ENCODE measurements at regions not wholly inside any gene's neighbourhood (a gene's known extent, or its start where the extent isn't known, plus 50 kb on each side); places are given as distances from the start of the nearest gene placed in this dataset.
"Not testable (repeated sequence)": the region's sequence is repeated elsewhere in the genome, so short reads cannot be mapped to it uniquely, and the experiment has no call there.

GRCh38 chr5:14996997-14997396 is 125.4 kb upstream of the ANKH start:
- Histone ChIP-seq H3K36me3 (ENCODE audit: low read depth, missing control alignments) (no peaks in the 10 kb centered on the region), H3K4me1 (no peaks in the 10 kb centered on the region), H3K27me3 (no peaks in the 10 kb centered on the region), H3K27ac (no peak overlapping the region), H3K4me3 (no peak overlapping the region), H3K9me3 (no peaks in the 10 kb centered on the region)
- no peak for TF ChIP-seq POLR2A (IDR thresholded peaks at IDR 0.05)
- TF ChIP-seq, protein P1, sequence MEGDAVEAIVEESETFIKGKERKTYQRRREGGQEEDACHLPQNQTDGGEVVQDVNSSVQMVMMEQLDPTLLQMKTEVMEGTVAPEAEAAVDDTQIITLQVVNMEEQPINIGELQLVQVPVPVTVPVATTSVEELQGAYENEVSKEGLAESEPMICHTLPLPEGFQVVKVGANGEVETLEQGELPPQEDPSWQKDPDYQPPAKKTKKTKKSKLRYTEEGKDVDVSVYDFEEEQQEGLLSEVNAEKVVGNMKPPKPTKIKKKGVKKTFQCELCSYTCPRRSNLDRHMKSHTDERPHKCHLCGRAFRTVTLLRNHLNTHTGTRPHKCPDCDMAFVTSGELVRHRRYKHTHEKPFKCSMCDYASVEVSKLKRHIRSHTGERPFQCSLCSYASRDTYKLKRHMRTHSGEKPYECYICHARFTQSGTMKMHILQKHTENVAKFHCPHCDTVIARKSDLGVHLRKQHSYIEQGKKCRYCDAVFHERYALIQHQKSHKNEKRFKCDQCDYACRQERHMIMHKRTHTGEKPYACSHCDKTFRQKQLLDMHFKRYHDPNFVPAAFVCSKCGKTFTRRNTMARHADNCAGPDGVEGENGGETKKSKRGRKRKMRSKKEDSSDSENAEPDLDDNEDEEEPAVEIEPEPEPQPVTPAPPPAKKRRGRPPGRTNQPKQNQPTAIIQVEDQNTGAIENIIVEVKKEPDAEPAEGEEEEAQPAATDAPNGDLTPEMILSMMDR (IDR thresholded peaks at IDR 0.05): no peak
- no peak for DNase-seq
- intact Hi-C loops (cut with DNase I; ENCODE audit: low total_unique reads): no loop called here
- WGBS, 2 donors: 74 to 89% methylated on average over 3 of the region's 3 CpGs

GRCh38 chr5:14995229-14995628 is 123.7 kb upstream of the ANKH start:
- intact Hi-C loops (cut with DNase I; ENCODE audit: low total_unique reads): no loop called here
- Histone ChIP-seq H3K27ac (no peak overlapping the region), H3K36me3 (ENCODE audit: low read depth, missing control alignments) (no peaks in the 10 kb centered on the region), H3K27me3 (no peaks in the 10 kb centered on the region), H3K4me3 (no peak overlapping the region), H3K4me1 (no peaks in the 10 kb centered on the region), H3K9me3 (no peaks in the 10 kb centered on the region)
- no peak for DNase-seq
- 55 to 71% methylated on average over 4 of the region's 4 CpGs for WGBS, 2 donors
- no peak for TF ChIP-seq POLR2A (IDR thresholded peaks at IDR 0.05)
- TF ChIP-seq, protein P1 (IDR thresholded peaks at IDR 0.05): no peak

DNA sequence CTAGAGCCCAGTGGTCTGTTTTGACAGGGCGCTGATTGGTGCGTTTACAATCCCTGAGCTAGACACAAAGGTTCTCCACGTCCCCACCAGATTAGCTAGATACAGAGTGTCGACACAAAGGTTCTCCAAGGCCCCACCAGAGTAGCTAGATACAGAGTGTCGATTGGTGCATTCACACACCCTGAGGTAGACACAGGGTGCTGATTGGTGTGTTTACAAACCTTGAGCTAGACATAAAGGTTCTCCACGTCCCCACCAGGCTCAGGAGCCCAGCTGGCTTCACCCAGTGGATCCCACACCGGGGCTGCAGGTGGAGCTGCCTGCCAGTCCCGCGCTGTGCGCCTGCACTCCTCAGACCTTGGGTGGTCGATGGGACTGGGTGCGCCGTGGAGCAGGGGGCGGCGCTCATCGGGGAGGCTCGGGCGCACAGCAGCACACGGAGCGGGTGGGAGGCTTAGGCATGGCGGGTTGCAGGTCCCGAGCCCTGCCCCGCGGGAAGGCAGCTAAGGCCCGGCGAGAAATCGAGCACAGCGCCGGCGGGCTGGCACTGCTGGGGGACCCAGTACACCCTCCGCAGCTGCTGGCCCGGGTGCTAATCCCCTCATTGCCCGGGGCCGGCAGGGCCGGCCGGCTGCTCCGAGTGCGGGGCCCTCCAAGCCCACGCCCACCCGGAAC is 122.0 kb upstream of the ANKH start:
- H3K27ac ChIP-seq; DNase-seq; H3K4me1 ChIP-seq; H3K36me3 ChIP-seq (ENCODE audit: low read depth, missing control alignments); intact Hi-C loops (cut with DNase I; ENCODE audit: low total_unique reads); H3K27me3 ChIP-seq; H3K9me3 ChIP-seq: not testable (repeated sequence)
- H3K4me3 ChIP-seq: peak overlapping the region; percentile 36 to 38
- WGBS, 2 donors: 77 to 80% methylated on average over 12 to 34 of the region's 40 CpGs

DNA sequence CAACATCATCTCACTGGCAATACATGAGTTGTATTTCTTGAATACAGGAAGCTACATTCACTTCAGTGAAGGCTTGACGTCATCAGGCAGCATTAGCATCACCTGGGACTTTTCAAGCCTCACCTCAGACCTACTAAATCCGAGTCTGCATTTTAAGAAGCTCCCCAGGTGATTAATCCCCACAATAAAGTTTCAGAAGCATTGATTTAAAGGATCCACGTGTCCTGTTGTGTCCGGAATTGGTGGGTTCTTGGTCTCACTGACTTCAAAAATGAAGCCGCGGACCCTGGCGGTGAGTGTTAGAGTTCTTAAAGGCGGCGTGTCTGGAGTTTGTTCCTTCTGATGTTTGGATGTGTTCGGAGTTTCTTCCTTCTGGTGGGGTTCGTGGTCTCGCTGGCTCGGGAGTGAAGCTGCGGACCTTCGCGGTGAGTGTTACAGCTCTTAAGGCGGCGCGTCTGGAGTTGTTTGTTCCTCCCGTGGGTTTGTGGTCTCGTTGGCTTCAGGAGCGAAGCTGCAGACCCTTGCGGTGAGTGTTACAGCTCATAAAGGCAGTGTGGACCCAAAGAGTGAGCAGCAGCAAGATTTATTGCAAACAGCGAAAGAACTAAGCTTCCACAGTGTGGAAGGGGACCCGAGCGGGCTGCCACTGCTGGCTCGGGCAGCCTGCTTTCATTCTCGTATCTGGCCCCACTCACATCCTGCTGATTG is 121.3 kb upstream of the ANKH start:
- WGBS, 2 donors: 68% methylated on average over 17 to 28 of the region's 28 CpGs
- intact Hi-C loops (cut with DNase I; ENCODE audit: low total_unique reads); DNase-seq; H3K4me1 ChIP-seq; H3K27me3 ChIP-seq; H3K27ac ChIP-seq; H3K9me3 ChIP-seq; H3K36me3 ChIP-seq (ENCODE audit: low read depth, missing control alignments): not testable (repeated sequence)
- peak overlapping the region; percentile 36 to 38 for H3K4me3 ChIP-seq

- Histone ChIP-seq H3K27me3 (no peaks in the 10 kb centered on the region), H3K36me3 (ENCODE audit: low read depth, missing control alignments) (no peaks in the 10 kb centered on the region), H3K4me3 (no peak overlapping the region), H3K9me3 (no peaks in the 10 kb centered on the region), H3K4me1 (no peaks in the 10 kb centered on the region), H3K27ac (no peak overlapping the region)
- no peak for TF ChIP-seq POLR2A (IDR thresholded peaks at IDR 0.05)
- TF ChIP-seq, protein P1 (IDR thresholded peaks at IDR 0.05): no peak
- WGBS, 2 donors: 93 to 99% methylated on average over 5 of the region's 5 CpGs
- no peak for DNase-seq
- intact Hi-C loops (cut with DNase I; ENCODE audit: low total_unique reads): no loop called here
Measured at GRCh38 chr5:14988223-14988622, 116.6 kb upstream of the ANKH start.

DNA sequence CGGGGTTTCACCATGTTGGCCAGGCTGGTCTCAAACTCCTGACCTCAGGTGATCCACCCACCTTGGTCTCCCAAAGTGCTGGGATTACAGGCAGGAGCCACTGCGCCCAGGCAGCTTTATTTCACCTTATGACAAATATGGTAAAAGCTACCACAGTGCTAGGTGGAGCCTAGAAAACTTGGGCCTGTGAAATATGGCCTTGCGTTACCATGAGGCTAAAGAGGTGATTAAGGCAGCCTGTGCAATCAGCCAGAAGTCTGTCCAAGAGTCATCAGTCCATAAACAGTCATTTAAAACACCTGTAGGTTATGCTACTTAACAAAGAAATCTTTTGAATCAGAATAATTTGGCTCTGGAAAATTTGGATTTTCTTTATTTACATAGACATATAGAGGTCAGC is 114.8 kb upstream of the ANKH start:
- Histone ChIP-seq H3K27ac (no peak overlapping the region), H3K36me3 (ENCODE audit: low read depth, missing control alignments) (no peaks in the 10 kb centered on the region), H3K4me1 (no peaks in the 10 kb centered on the region), H3K9me3 (no peaks in the 10 kb centered on the region), H3K27me3 (no peaks in the 10 kb centered on the region), H3K4me3 (no peak overlapping the region)
- DNase-seq: no peak
- 91 to 96% methylated on average over 3 of the region's 3 CpGs for WGBS, 2 donors
- intact Hi-C loops (cut with DNase I; ENCODE audit: low total_unique reads): no loop called here
- TF ChIP-seq POLR2A (IDR thresholded peaks at IDR 0.05): no peak
- TF ChIP-seq, protein P1 (IDR thresholded peaks at IDR 0.05): no peak

All from testis (tissue), 2 donors.